ENCODE measurements at regions not wholly inside any gene's neighbourhood (a gene's known extent, or its start where the extent isn't known, plus 50 kb on each side); places are given as distances from the start of the nearest gene placed in this dataset.

DNA sequence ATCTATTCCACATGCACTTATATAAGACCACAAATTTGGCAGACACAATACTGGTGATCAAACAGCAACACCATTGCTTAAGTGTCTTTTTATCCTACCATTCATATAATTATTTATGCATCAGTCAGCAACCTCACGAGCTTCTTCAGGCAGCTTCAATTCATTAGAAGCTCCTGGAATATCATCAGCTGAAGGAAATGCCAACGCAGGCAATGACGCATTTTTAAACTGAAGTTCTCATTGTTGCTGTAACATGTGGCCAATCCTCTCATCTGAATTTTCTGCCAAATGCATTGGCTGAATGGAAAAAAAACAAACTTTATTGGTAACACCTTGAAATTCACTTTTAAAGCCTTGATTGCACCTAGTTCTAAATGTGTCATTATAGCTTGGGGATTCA is 376.4 kb upstream of the RGMB start:
- no peaks in the 10 kb centered on the region for H3K36me3 ChIP-seq (ENCODE audit: control insufficient read depth in 2 of 4, insufficient read depth in 4 of 4, low read length in 3 of 4)
- POLR2A ChIA-PET (ENCODE audit: partially characterized antibody): no interaction called here
- H3K23ac ChIP-seq (ENCODE audit: insufficient read length): no peak overlapping the region
- H4K91ac ChIP-seq (replicated peaks; ENCODE audit: insufficient read length, low read length): no peak overlapping the region
- H3K4me3 ChIP-seq (ENCODE audit: extremely low read depth in 1 of 4, insufficient read depth in 2 of 4, low read depth in 3 of 4, low read length in 4 of 4): no peak overlapping the region
- no peaks in the 10 kb centered on the region for H4K20me1 ChIP-seq (replicated peaks in 1 of 2; ENCODE audit: control insufficient read depth in 1 of 2, insufficient read depth in 2 of 2, low read length in 2 of 2)
- H3K79me2 ChIP-seq (ENCODE audit: control insufficient read depth in 1 of 2, insufficient read depth in 2 of 2, low read length in 2 of 2): no peaks in the 10 kb centered on the region
- H3K23me2 ChIP-seq (ENCODE audit: low read depth, low read length): no peaks in the 10 kb centered on the region
- no peak overlapping the region for H3K4ac ChIP-seq (replicated peaks; ENCODE audit: insufficient read length, low read depth, low read length)
- no peak overlapping the region for H2BK12ac ChIP-seq (ENCODE audit: low read depth, low read length)
- no peaks in the 10 kb centered on the region for H3K9me3 ChIP-seq (ENCODE audit: insufficient read depth in 2 of 2, low read depth in 1 of 2, low read length in 1 of 2)
- no peak overlapping the region for H2BK120ac ChIP-seq (replicated peaks; ENCODE audit: low read depth, low read length)
- no peak overlapping the region for H4K8ac ChIP-seq (ENCODE audit: extremely low read depth, insufficient read depth, low read length)
- H3K4me1 ChIP-seq (replicated peaks in 1 of 4; ENCODE audit: control insufficient read depth in 3 of 4, insufficient read depth in 4 of 4, low read length in 3 of 4): no peaks in the 10 kb centered on the region
- no peak overlapping the region for H2BK20ac ChIP-seq (ENCODE audit: low read length)
- no peak overlapping the region for H3K27ac ChIP-seq (ENCODE audit: low read depth, low read length)
- FAIRE-seq: no peak
- no peak overlapping the region for H2AK5ac ChIP-seq (ENCODE audit: low read depth, low read length)
- no peak for DNase-seq (ENCODE audit: low read depth in 1 of 2, low spot score in 2 of 2)
- H2AFZ ChIP-seq (ENCODE audit: low read length): no peak overlapping the region
- no peak overlapping the region for H3K9ac ChIP-seq (replicated peaks in 1 of 4; ENCODE audit: extremely low read depth in 1 of 4, low read depth in 3 of 4, low read length in 3 of 4)
- no peak overlapping the region for H3K4me2 ChIP-seq (ENCODE audit: insufficient read depth in 1 of 2, low read depth in 2 of 2, low read length in 2 of 2)
- WGBS, 2 experiments (ENCODE audit: extremely low coverage in 1 of 2, insufficient coverage in 1 of 2, insufficient read length in 1 of 2, insufficient replicate concordance in 2 of 2, low coverage in 1 of 2, low lambda C conversion rate in 2 of 2, missing lambda C conversion rate in 1 of 2): 96% methylated on average over 3 of the region's 3 CpGs; no CpG with 5 or more reads in 1 of the 2 experiments
- H4K5ac ChIP-seq (ENCODE audit: insufficient read length, low read depth, low read length): no peak overlapping the region
- no peaks in the 10 kb centered on the region for H3K79me1 ChIP-seq (ENCODE audit: low read depth, low read length)
- CTCF ChIA-PET (ENCODE audit: partially characterized antibody): no interaction called here
- H2BK15ac ChIP-seq (ENCODE audit: low read length): no peak overlapping the region
- H3K14ac ChIP-seq (ENCODE audit: insufficient read length): no peak overlapping the region
- no peaks in the 10 kb centered on the region for H3K27me3 ChIP-seq (replicated peaks in 1 of 4; ENCODE audit: control insufficient read depth in 3 of 4, extremely low read depth in 1 of 4, insufficient read depth in 3 of 4, low read length in 3 of 4)
- H2BK5ac ChIP-seq (ENCODE audit: low read depth, low read length): no peak overlapping the region
- no peak overlapping the region for H3K18ac ChIP-seq (ENCODE audit: extremely low read depth, low read length)
- no peak overlapping the region for H3K56ac ChIP-seq (replicated peaks; ENCODE audit: insufficient read length, low read depth, low read length)
- TF ChIP-seq TCF12 (IDR thresholded peaks at IDR 0.05; ENCODE audit: low read depth, low read length) (no peak), FOSL1 (IDR thresholded peaks at IDR 0.05; ENCODE audit: insufficient read depth, low read depth, low read length) (no peak), SP4 (IDR thresholded peaks at IDR 0.05; ENCODE audit: low read length) (no peak), EP300 (IDR thresholded peaks at IDR 0.05; ENCODE audit: borderline replicate concordance in 1 of 2, low read depth in 2 of 2, low read length in 2 of 2) (no peak), RXRA (IDR thresholded peaks at IDR 0.05; ENCODE audit: insufficient read depth, low read depth, low read length) (no peak), RBBP5 (IDR thresholded peaks at IDR 0.05; ENCODE audit: borderline replicate concordance, low read depth, low read length) (no peak), USF2 (IDR thresholded peaks at IDR 0.05; ENCODE audit: low read length) (no peak), CEBPB (IDR thresholded peaks at IDR 0.05; ENCODE audit: low read depth, low read length) (no peak), SRF (IDR thresholded peaks at IDR 0.05; ENCODE audit: low read depth, low read length) (no peak), RAD21 (IDR thresholded peaks at IDR 0.05 in 1 of 2, conservative IDR thresholded peaks at IDR 0.05 in 1 of 2; ENCODE audit: low read depth in 2 of 2, low read length in 2 of 2) (no peak), JUN (IDR thresholded peaks at IDR 0.05; ENCODE audit: low read depth, low read length) (no peak), BACH1 (IDR thresholded peaks at IDR 0.05; ENCODE audit: low read length) (no peak)
- TF ChIP-seq, protein P1, sequence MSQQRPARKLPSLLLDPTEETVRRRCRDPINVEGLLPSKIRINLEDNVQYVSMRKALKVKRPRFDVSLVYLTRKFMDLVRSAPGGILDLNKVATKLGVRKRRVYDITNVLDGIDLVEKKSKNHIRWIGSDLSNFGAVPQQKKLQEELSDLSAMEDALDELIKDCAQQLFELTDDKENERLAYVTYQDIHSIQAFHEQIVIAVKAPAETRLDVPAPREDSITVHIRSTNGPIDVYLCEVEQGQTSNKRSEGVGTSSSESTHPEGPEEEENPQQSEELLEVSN (IDR thresholded peaks at IDR 0.05): no peak

Measured in H1 (cell line).